ENCODE measurements at regions not wholly inside any gene's neighbourhood (a gene's known extent, or its start where the extent isn't known, plus 50 kb on each side); places are given as distances from the start of the nearest gene placed in this dataset.

GRCh38 chr3:111465081-111465670 is 76.8 kb upstream of the CD96 start:
- Histone ChIP-seq H3K4me3 (no peak overlapping the region), H3K9me3 (no peaks in the 10 kb centered on the region), H3K4me1 (no peaks in the 10 kb centered on the region), H3K27ac (no peak overlapping the region), H3K27me3 (ENCODE audit: low read depth) (no peaks in the 10 kb centered on the region), H3K36me3 (no peaks in the 10 kb centered on the region)
- ATAC-seq (no peak), DNase-seq (no peak)
- TF ChIP-seq CTCF (IDR thresholded peaks at IDR 0.05): no peak
- intact Hi-C loops (cut with DNase I): no loop called here

DNA sequence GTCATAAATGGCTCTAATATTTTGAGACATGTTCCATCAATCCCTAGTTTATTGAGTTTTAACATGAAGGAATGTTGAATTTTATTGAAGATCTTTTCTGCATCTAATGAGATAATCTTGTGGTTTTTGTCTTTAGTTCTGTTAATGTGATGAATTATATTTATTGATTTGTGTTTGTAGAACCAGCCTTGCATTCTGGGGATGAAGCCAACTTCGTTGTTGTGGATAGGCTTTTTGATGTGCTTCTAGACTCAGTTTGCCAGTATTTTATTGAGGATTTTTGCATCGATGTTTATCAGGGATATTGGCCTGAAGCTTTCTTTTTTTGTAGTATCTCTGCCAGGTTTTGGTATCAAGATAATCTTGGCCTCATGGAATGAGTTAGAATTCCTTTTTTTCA is 72.0 kb upstream of the CD96 start:
- no peak for DNase-seq
- H3K4me1 ChIP-seq: no peaks in the 10 kb centered on the region
- ATAC-seq: no peak
- no peak for TF ChIP-seq CTCF (IDR thresholded peaks at IDR 0.05)
- H3K4me3 ChIP-seq: no peak overlapping the region
- H3K27ac ChIP-seq: no peak overlapping the region
- intact Hi-C loops (cut with DNase I): no loop called here
- H3K27me3 ChIP-seq (ENCODE audit: low read depth): no peaks in the 10 kb centered on the region
- no peaks in the 10 kb centered on the region for H3K9me3 ChIP-seq
- H3K36me3 ChIP-seq: no peaks in the 10 kb centered on the region

DNA sequence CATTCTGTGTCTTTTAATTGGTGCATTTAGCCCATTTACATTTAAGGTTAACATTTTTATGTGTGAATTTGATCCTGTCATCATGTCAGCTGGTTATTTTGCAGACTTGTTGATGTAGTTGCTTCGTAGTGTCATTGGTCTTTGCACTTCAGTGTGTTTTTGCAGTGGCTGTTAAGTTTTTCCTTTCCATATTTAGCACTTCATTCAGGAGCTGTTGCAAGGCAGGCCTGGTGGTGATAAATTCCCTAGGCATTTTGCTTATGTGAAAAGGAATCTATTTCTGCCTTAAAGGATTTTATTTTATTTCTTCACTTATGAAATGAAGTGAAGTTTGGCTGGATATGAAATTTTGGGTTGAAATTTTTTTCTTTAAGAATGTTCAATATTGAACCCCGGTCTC is 70.2 kb upstream of the CD96 start:
- no peaks in the 10 kb centered on the region for H3K9me3 ChIP-seq
- H3K36me3 ChIP-seq: no peaks in the 10 kb centered on the region
- intact Hi-C loops (cut with DNase I): no loop called here
- H3K4me1 ChIP-seq: no peaks in the 10 kb centered on the region
- no peak overlapping the region for H3K4me3 ChIP-seq
- DNase-seq: no peak
- no peak overlapping the region for H3K27ac ChIP-seq
- no peak for ATAC-seq
- no peak for TF ChIP-seq CTCF (IDR thresholded peaks at IDR 0.05)
- no peaks in the 10 kb centered on the region for H3K27me3 ChIP-seq (ENCODE audit: low read depth)

GRCh38 chr3:111472556-111472955 is 69.4 kb upstream of the CD96 start:
- no peak for ATAC-seq
- H3K27me3 ChIP-seq (ENCODE audit: low read depth): no peaks in the 10 kb centered on the region
- TF ChIP-seq CTCF (IDR thresholded peaks at IDR 0.05): no peak

DNA sequence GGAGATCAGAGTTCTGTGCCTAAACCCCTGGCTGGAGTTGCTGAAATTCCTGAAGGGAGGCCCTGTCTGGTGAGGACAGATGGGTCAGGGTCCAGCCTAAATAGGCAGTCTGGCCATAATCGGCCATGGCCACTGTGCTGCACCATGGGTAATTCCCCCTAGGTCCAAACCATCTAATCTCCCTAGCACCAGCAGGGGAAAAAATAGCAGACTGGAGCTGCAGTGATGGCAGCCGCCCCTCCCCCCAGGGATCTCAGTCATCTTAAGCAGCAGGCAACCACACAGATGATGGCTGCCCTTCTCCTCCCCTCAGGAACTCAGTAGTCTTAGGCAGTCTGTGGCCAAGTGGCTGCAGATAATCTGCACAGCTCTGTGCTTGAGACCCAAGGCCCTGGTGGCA is 68.4 kb upstream of the CD96 start:
- Histone ChIP-seq H3K9me3 (no peaks in the 10 kb centered on the region), H3K27ac (no peak overlapping the region), H3K27me3 (ENCODE audit: low read depth) (no peaks in the 10 kb centered on the region), H3K4me3 (no peak overlapping the region), H3K4me1 (no peaks in the 10 kb centered on the region), H3K36me3 (no peaks in the 10 kb centered on the region)
- no peak for ATAC-seq
- no peak for TF ChIP-seq CTCF (IDR thresholded peaks at IDR 0.05)
- no peak for DNase-seq
- intact Hi-C loops (cut with DNase I): no loop called here

More at GRCh38 chr3:111472556-111472955, 69.4 kb upstream of the CD96 start:
- intact Hi-C loops (cut with DNase I): no loop called here
- H3K4me3 ChIP-seq: no peak overlapping the region
- H3K4me1 ChIP-seq: no peaks in the 10 kb centered on the region
- DNase-seq: no peak
- no peaks in the 10 kb centered on the region for H3K36me3 ChIP-seq
- H3K27ac ChIP-seq: no peak overlapping the region
- no peaks in the 10 kb centered on the region for H3K9me3 ChIP-seq

GRCh38 chr3:111476701-111477100 is 65.3 kb upstream of the CD96 start:
- no peak for DNase-seq

More at GRCh38 chr3:111476701-111477100, 65.3 kb upstream of the CD96 start:
- ATAC-seq: no peak
- H3K36me3 ChIP-seq: no peaks in the 10 kb centered on the region
- intact Hi-C loops (cut with DNase I): no loop called here
- no peaks in the 10 kb centered on the region for H3K9me3 ChIP-seq
- no peak overlapping the region for H3K27ac ChIP-seq
- no peaks in the 10 kb centered on the region for H3K4me1 ChIP-seq
- H3K4me3 ChIP-seq: no peak overlapping the region
- no peaks in the 10 kb centered on the region for H3K27me3 ChIP-seq (ENCODE audit: low read depth)
- TF ChIP-seq CTCF (IDR thresholded peaks at IDR 0.05): no peak
